Tongue (tissue), 1 donor: ENCODE measurements at regions not wholly inside any gene's neighbourhood (a gene's known extent, or its start where the extent isn't known, plus 50 kb on each side); places are given as distances from the start of the nearest gene placed in this dataset.
"Not testable (repeated sequence)": the region's sequence is repeated elsewhere in the genome, so short reads cannot be mapped to it uniquely, and the experiment has no call there.

Source experiments
- DNase-seq: peaks from one replicate; pipeline ENCODE4 v3.0.0-alpha.2; 2015

DNA sequence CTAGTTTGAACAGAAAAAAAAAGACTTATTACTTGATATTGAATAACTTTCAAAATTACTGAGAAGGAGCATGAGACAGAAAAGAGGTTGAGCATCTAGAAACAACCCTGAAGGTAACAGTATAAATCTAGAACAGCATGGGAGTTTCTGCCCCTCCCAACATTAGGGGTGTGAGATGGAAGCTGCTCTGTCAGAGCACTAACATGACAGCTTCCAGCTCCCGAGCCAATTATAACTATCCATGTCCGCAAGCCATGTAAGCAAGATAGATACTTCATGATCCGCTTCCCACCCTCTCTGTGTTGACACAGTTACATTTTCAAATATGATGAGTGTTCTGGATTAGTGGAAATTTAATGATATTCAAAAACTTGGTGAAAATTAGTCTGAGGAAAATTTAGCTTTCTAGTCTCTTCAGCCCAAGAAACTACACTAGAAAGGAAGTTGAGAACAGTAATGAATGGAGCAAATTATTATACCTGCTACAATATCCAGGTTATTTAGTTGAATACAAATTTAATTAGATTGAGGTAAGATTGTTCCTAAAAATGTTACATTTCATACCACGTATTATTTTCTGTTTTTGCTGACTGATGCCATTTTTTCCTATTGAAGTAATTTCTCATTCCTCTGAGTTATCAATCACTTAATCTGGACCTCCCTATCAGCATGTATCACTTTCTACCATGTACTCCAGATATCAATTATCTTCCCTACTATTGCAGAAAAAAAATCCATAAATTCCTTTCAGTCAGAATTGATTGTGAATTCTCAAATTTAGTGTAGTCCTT lies 129.3 kb upstream of the SLIT2 start:
- DNase-seq = no peak

GRCh38 chr4:20119141-20119540 lies 132.6 kb upstream of the SLIT2 start:
- DNase-seq = no peak

- no peak for DNase-seq
Observed at GRCh38 chr4:20109391-20109790, 142.3 kb upstream of the SLIT2 start.

GRCh38 chr4:20106921-20107320 lies 144.8 kb upstream of the SLIT2 start:
- no peak for DNase-seq

DNA sequence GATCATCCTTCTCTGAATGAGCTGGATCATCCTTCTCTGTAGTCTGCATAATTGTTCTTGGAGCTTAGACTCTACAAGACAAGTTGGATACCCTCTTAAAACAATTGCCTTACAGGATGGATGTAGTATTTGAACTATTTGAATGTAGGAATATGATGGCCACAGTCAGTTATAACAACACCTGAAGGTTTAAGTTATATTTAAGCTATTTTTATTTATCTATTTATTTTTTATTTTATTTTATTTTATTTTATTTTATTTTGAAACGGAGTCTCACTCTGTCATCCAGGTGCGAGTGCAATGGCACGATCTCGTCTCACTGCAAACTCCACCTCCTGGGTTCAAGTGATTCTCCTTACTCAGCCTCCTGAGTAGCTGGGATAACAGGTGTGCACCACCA lies 149.9 kb upstream of the SLIT2 start:
- no peak for DNase-seq

- no peak for DNase-seq
Observed at GRCh38 chr4:20096911-20097310, 154.8 kb upstream of the SLIT2 start.

GRCh38 chr4:20095805-20096541 lies 155.7 kb upstream of the SLIT2 start:
- DNase-seq = no peak

GRCh38 chr4:20091781-20092180 lies 159.9 kb upstream of the SLIT2 start:
- peak; percentile 17 for DNase-seq

DNA sequence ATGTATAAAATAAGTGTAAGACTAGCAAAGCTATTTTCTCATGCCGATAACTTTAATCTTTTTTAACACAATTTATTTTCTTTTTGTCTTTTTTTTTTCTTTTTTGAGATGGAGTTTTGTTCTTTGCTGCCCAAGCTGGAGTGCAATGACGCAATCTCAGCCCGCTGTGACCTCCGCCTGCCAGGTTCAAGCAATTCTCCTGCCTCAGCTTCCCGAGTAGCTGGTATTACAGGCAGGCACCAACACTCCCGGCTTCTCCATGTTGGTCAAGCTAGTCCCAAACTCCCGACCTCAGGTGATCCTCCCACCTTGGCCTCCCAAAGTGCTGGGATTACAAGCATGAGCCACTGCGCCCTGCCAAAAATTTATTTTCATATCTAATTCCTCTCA lies 164.2 kb upstream of the SLIT2 start:
- no peak for DNase-seq

- no peak for DNase-seq
Observed at GRCh38 chr4:20086799-20087521, 164.7 kb upstream of the SLIT2 start.

DNA sequence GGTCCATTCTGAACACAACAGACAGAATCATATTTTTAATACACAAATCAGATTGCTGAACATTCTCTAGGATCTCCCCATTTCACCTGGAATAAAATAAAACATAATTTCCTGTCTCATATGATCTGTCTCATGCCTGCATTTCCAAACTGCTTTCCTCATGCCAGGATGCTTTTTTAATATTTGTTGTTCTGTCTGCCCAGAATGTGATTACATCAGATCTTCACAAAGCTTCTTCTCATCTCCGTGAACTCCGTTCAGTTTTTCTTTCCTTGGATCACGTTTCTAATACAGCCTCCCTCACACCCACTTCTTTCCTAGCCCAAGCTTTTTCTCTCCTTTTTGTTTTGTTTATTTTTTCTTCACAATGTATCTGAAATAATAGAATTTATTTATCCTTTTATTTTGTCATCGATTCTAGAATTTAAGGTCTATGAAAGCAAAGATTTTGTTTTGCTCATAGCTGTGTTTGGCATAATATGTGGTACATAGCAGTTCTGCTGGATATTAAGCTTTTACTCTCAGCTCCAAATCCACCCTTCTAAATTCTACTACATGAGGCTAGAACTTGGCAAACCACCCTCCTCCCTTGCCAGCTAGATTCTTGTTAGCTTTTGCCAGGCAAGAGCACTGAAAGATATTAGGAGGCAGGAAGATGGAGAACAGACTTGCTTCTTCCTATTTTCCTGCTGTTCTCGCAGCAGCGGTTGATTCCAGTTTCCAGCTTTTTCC lies 165.5 kb upstream of the SLIT2 start:
- peak; percentile 34 for DNase-seq

GRCh38 chr4:20085653-20086052 lies 166.1 kb upstream of the SLIT2 start:
- DNase-seq = no peak

GRCh38 chr4:20085156-20085555 lies 166.5 kb upstream of the SLIT2 start:
- DNase-seq = no peak

- no peak for DNase-seq
Observed at GRCh38 chr4:20084488-20084887, 167.2 kb upstream of the SLIT2 start.

GRCh38 chr4:20078644-20079043 lies 173.1 kb upstream of the SLIT2 start:
- DNase-seq = no peak

DNA sequence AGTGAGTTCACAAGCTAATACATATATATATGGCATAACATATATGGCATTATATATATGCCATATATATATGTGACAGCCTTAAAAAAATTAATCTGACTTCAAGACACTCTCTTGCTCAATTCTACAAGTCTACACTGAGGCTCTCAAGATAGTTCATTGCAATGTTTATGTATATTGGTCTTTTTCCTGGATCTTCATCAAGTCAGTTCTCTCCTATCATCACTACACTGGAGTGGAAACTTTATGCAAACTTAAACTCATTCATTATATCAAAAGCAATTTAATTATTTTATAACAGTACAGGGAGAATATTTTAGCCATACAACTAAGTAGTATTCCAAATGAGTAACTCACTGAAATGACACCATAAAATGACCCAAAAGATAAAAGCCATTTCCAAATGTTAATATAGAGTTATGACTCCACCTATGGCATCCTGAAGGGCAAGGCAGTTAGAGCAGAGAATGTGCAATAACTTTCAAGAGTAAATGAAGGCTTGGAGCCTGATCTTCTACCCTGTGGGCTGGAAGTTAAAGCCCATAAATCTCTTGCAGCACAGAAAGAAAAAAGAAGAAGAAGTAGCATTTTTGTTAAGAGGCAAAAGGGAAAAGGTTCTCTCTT lies 176.3 kb upstream of the SLIT2 start:
- no peak for DNase-seq

DNA sequence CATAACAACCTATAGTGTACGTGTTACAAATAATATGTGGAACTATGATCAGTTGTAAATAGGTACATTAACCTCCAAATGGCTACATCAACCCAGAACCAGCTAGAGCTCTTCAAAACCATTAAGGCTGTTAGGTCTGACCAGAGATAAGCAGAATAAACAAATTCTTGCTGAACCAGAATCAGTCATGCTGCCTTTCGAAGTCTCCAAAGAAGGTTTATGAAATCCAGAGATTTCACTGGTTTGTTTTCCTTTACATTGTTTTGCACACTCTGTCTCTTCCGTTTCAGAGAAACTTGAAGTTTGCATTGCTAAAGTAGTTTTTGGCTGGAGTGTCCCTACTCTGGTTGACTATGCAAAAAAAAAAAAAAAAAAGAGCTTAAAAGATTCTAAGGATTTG lies 177.3 kb upstream of the SLIT2 start:
- DNase-seq = no peak

DNA sequence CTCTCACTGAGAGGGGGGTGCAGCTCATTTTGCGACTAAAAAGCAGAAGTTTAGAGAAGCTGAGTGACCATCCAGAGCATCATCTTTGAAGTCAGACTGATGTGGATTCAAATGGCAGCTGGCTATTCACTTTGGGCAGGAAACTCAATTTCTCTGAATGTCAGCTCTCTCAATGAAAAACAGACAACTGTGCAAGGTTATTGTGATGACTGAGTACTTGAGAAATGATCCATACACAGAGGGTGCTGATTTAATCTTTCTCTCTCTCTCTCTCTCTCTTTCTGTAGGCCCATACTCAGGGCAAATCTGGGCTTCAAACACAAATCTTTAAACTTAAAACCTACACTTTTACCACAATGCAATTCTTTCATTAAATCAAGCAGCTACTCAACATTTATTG lies 185.8 kb upstream of the SLIT2 start:
- DNase-seq = no peak

DNA sequence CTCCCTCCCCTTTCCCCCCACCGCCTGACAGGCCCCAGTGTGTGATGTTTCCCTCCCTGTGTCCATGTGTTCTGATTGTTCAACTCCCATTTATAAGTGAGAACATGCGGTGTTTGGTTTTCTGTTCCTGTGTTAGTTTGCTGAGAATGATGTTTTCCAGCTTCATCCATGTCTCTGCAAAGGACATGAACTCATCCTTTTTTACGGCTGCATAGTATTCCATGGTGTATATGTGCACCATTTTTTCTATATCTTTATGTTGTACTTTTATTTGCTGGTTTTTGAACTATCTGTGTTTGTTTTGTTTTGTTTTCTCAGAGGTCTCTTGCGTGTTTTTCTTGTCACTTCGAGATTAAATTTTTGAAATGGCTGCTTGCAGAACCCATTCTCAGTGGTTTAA lies 188.8 kb upstream of the SLIT2 start:
- DNase-seq = not testable (repeated sequence)

DNA sequence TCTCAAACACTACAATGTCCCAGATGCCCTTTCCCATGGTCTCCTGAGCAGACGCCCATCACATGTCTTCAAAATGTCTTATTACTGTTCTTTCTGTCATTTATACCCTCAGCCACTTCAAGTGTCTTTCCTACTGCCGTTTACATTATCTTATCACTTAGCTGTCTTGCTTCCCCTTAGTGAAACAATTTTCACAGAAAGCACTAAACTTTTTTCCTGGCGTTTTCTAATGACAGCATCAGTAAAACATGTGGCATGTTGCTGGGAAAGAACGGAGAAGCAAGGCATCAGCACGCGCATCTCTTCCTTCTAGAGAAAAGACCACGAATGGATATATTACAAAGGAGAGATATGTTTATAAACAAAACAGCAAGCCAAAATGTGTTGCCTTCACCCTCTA lies 189.7 kb upstream of the SLIT2 start:
- DNase-seq = no peak

GRCh38 chr4:20050768-20051167 lies 200.9 kb upstream of the SLIT2 start:
- no peak for DNase-seq

DNA sequence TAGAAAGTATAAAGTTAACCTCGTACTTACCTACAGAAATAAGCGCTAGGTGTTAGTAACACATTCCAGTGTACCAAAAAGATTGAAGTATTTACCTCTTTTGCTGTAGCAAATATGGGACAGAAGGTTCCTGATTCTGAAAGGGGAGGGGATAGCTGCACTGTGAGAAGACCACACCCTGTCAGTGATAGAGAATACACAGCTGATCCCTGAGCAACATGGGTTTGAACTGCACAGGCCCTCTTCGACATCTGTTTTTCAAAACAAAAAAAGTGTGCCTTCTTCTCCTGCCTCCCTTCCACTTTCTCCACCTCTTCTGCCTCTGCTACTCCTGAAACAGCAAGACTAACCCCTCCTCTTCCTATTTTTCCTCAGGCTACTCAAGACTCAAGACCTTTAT lies 201.8 kb upstream of the SLIT2 start:
- DNase-seq = no peak
